NCI-H69 (cell line): ENCODE measurements at regions not wholly inside any gene's neighbourhood (a gene's known extent, or its start where the extent isn't known, plus 50 kb on each side); places are given as distances from the start of the nearest gene placed in this dataset.
"Not testable (repeated sequence)": the region's sequence is repeated elsewhere in the genome, so short reads cannot be mapped to it uniquely, and the experiment has no call there.

Source experiments
- DNase-seq: peaks from one replicate; lab custom pipeline; 2025; lab: John Stamatoyannopoulos, UW

DNA sequence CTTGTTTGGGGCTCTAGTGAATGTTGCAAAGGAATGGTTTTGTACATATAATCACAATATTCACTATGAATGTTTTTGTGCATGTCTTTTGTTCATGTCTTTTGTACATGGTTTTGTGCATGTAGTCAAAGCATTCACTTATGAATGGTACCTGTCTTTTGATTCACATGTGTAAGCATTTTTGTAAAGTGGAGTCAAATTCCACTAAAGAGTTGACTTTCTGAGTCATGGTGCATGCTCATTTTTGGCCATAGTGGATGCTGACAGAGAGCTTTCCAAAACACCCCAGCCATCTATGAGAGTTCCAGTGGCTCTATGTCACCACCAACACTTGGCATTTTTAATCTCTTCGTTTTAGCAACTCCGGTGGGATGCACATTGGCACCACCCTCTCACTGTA lies 1185.9 kb upstream of the TMEM132C start:
- DNase-seq, result no peak

- peak; percentile 26 for DNase-seq
Measured at GRCh38 chr12:127083008-127083949, 1183.7 kb upstream of the TMEM132C start.

DNA sequence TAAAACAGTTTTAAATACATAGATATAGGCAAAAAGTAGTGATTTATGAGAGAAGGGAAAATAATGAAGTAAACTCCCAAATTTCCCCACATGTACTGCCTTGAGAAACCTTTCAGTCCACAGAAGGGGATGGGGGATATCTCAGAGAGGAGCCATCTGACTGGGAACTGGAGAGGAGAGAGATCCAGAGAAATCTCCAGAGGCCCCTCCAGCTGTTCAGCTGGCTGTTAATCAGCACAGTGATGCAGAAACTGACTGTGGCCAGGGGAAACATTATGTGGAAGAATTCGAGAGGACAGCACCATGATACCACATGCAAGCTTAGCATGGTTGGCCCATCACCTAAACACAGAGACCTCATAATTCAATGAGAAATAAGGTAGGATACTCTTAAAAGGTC lies 1165.9 kb upstream of the TMEM132C start:
- no peak for DNase-seq

GRCh38 chr12:127106041-127106440 lies 1160.9 kb upstream of the TMEM132C start:
- no peak for DNase-seq

GRCh38 chr12:127106697-127107096 lies 1160.3 kb upstream of the TMEM132C start:
- no peak for DNase-seq

DNA sequence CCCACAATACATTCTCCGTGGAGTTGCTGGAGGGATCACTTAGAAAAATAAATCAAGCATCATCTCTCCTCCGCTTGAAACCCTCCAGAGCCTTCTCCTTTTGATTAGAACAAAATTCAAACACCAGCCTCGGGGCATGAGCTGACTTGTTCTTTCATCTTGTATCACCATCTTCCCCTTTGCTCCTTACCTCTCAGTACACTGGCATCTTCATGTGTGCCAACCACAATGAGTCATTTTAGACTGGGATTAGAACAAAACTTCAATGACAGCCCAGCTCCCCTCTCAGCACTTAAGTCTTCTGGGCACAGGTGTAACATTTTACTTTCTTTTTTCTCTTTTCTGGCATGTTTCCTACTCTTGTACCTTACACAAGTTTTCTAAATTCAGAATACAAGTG lies 1159.2 kb upstream of the TMEM132C start:
- DNase-seq, result no peak

- peak; percentile 6 for DNase-seq
Measured at GRCh38 chr12:127108360-127109215, 1158.4 kb upstream of the TMEM132C start.

- DNase-seq, result no peak
Measured at GRCh38 chr12:127113945-127114344, 1153.0 kb upstream of the TMEM132C start.

GRCh38 chr12:127115468-127116035 lies 1151.4 kb upstream of the TMEM132C start:
- DNase-seq, result no peak

DNA sequence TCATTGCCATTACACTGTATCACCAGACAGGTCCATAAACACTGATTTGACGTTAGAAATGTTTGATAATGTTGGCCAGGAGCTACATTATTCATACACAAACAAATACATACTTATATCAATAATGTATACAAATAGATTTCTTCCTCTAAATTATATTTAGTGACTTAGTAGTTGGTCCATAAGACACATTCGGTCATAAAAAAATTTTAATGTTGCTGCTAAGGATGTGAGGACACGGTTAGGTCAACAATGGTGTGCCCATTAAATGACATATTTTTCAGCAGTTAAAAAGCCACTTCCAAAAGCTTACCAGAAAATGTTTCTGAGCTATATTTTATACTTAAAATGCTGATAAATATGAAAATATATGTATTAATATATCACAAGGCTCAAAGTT lies 1148.7 kb upstream of the TMEM132C start:
- DNase-seq, result no peak

DNA sequence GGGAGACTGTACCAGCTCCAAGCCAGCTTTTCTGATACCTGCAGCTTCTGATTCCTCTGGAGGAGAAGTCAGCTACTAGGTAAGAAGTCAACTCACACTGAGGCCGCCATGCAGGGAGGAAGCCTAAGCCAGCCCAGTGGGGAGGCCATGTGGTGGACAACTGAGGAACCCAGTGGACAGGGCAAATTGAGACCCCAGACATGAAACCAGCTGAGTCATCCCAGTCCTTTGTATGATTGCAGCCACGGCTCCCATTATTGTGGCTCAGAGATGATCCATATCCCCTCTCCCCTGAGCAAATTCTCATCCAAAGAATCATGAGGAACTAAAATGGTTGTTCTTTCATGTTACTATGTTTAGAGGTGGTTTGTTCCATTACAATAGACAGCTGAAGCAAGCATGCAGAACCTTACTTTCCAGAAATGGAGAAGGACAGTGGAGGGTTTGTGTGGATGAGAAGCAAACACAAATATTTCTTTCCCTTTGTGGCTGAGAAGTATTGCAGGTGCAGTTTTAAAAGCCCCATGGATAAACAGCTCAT lies 1147.3 kb upstream of the TMEM132C start:
- DNase-seq, result no peak

DNA sequence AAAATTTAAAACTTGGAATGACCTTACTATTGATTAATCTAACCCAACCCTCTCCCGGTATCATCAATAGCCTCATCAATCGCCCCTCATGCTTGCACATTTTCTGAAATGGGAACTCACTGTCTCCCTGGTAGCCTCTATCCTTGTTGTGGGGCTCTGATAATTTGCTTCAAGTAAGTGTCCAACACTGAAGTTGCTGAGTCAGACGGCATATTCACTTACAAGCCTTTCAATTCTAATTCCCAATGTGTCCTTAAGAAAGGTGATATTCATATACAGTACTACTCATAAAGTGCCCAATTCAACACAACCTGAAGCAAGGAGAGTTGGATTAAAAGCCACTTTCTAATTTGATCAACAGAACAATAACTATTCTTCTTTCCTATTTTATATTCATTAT lies 1146.1 kb upstream of the TMEM132C start:
- DNase-seq, result no peak

DNA sequence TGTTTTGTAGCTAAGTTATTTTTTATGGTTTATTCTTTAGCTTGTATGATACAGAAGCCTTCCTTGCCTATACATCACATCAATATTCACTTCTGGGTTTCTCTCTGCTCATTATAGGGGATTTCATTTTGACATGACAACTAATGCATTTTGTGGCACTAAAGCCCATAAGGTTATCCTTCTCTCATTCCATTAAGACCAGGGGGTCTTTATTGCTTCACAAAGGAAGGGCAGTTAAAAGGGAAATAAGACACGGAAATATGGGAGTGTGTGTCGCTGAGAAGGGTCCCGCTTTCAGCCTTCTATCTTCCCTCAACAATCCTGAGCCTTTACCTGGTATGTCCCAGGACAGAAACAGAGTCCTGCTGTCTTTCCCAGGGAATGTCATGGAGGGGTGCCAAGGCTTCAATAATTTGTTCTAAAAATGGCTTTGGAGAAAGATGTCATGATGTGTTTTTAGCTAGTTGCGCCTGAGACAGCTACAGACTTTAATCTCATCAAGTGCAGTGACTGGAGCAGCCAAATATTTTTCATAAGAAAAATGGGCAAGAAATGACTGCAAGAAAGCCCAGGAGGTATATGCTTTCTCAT lies 1145.4 kb upstream of the TMEM132C start:
- DNase-seq, result no peak

GRCh38 chr12:127125607-127126259 lies 1141.2 kb upstream of the TMEM132C start:
- no peak for DNase-seq

- no peak for DNase-seq
Measured at GRCh38 chr12:127126260-127126628, 1140.7 kb upstream of the TMEM132C start.

- DNase-seq, result no peak
Measured at GRCh38 chr12:127127897-127128296, 1139.1 kb upstream of the TMEM132C start.

GRCh38 chr12:127130506-127131124 lies 1136.4 kb upstream of the TMEM132C start:
- DNase-seq, result no peak

- DNase-seq, result no peak
Measured at GRCh38 chr12:127133675-127134335, 1133.2 kb upstream of the TMEM132C start.

DNA sequence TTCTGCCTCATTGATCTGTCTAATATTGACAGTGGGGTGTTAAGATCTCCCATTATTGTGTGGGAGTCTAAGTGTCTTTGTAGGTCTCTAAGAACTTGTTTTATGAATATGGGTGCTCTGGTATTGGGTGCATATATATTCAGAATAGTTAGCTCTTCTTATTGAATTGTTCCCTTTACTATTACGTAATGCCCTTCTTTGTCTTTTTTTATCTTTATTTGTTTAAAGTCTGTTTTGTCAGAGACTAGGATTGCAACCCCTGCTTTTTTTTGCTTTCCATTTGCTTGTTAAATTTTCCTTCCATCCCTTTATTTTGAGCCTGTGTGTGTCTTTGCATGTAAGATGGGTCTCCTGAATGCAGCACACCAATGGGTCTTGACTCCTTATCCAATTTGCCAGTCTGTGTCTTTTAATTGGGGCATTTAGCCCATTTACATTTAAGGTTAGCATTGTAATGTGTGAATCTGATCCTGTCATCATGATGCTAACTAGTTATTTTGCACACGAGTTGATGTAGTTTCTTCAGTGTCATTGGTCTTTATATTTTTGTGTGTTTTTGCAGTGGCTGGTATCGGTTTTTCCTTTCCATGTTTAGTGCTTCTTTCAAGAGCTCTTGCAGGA lies 1126.0 kb upstream of the TMEM132C start:
- not testable (repeated sequence) for DNase-seq

DNA sequence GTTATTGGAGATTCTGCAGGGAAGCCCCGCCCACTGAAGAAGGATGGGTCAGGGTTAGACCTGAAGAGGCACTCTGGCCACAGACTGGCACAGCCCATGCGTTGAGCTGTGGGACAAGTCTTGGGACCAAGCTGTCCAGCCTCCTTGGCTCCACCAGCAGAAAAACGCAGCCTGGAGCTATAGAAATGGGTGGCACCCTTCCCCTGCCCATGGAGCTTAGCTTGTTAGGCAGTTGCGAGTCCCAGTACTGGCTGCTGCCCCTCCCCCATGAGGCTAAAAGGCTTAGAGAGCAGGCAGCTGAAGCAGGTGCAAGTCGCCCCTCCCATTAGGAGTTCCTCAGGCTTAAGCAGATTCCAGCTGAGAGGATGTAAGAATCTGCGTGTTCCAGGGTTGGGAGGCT lies 1124.0 kb upstream of the TMEM132C start:
- DNase-seq, result no peak
